ENCODE measurements at regions not wholly inside any gene's neighbourhood (a gene's known extent, or its start where the extent isn't known, plus 50 kb on each side); places are given as distances from the start of the nearest gene placed in this dataset.

- H4K91ac ChIP-seq (ENCODE audit: low read depth, low read length, poor library complexity): no peak overlapping the region
- no peak overlapping the region for H2AFZ ChIP-seq (ENCODE audit: low read length)
- no peak overlapping the region for H3K9ac ChIP-seq (ENCODE audit: low read depth, low read length, poor library complexity)
- H2AK5ac ChIP-seq (ENCODE audit: low read depth, low read length): no peak overlapping the region
- no peaks in the 10 kb centered on the region for H3K4me1 ChIP-seq (ENCODE audit: control insufficient read depth in 2 of 2, insufficient read depth in 1 of 2, low read depth in 1 of 2, low read length in 2 of 2)
- DNase-seq (ENCODE audit: low spot score): no peak
- H3K23ac ChIP-seq (ENCODE audit: low read depth, low read length, poor library complexity): no peak overlapping the region
- H3K4me3 ChIP-seq (ENCODE audit: low read length in 2 of 2): no peak overlapping the region
- H4K8ac ChIP-seq (ENCODE audit: low read depth, low read length): no peak overlapping the region
- no peak overlapping the region for H3K27ac ChIP-seq (replicated peaks; ENCODE audit: low read length)
- no peaks in the 10 kb centered on the region for H3K36me3 ChIP-seq (replicated peaks in 1 of 2; ENCODE audit: control insufficient read depth in 2 of 2, insufficient read depth in 2 of 2, low read length in 2 of 2)
- H3K27me3 ChIP-seq (ENCODE audit: control insufficient read depth in 3 of 3, insufficient read depth in 3 of 3, low read depth in 1 of 3, low read length in 3 of 3): no peaks in the 10 kb centered on the region
- H3K18ac ChIP-seq (ENCODE audit: low read length): no peak overlapping the region
- no peak overlapping the region for H2BK5ac ChIP-seq (ENCODE audit: low read length)
- no peaks in the 10 kb centered on the region for H3K9me3 ChIP-seq (replicated peaks in 1 of 2; ENCODE audit: control insufficient read depth in 2 of 2, insufficient read depth in 1 of 2, low read depth in 1 of 2, low read length in 2 of 2)
- no peaks in the 10 kb centered on the region for H3K79me1 ChIP-seq (ENCODE audit: low read depth, low read length)
- no peak overlapping the region for H2BK15ac ChIP-seq (ENCODE audit: low read length)
- H3K4me2 ChIP-seq (ENCODE audit: insufficient read depth, low read length, poor library complexity, severe bottlenecking): no peak overlapping the region
- no peak overlapping the region for H2BK12ac ChIP-seq (ENCODE audit: low read length)
- no peak overlapping the region for H3K4ac ChIP-seq (ENCODE audit: low read length)
- no peak overlapping the region for H3K14ac ChIP-seq (ENCODE audit: low read length)
- H2BK120ac ChIP-seq (ENCODE audit: low read depth, low read length): no peak overlapping the region
Observed at GRCh38 chr4:134028421-134028820, 173.2 kb downstream of the PABPC4L start.

DNA sequence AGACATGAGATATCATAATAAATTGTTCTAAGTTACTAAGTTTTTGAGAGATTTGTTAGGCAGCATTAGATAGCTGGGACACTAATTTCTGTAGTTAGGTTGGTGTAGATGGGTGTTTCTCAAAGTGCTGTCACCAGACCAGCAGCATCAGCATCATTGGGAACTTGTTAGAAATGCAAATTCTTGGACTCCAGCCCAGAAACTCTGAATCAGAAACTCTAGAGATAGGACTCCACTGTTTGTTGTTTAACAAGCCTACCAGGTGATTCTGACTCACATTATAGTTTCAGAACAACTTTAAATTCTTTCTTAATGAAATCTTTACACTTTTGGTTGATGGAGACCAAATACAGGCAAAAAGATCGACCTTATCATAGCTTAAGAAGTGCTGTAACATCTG, 173.7 kb downstream of the PABPC4L start:
- H3K79me1 ChIP-seq (ENCODE audit: low read depth, low read length): no peaks in the 10 kb centered on the region
- no peak overlapping the region for H2AK5ac ChIP-seq (ENCODE audit: low read depth, low read length)
- H4K8ac ChIP-seq (ENCODE audit: low read depth, low read length): no peak overlapping the region
- H2BK5ac ChIP-seq (ENCODE audit: low read length): no peak overlapping the region
- H3K27me3 ChIP-seq (ENCODE audit: control insufficient read depth in 3 of 3, insufficient read depth in 3 of 3, low read depth in 1 of 3, low read length in 3 of 3): no peaks in the 10 kb centered on the region
- H2BK120ac ChIP-seq (ENCODE audit: low read depth, low read length): no peak overlapping the region
- no peaks in the 10 kb centered on the region for H3K36me3 ChIP-seq (replicated peaks in 1 of 2; ENCODE audit: control insufficient read depth in 2 of 2, insufficient read depth in 2 of 2, low read length in 2 of 2)
- no peak overlapping the region for H2BK15ac ChIP-seq (ENCODE audit: low read length)
- no peak overlapping the region for H3K4me2 ChIP-seq (ENCODE audit: insufficient read depth, low read length, poor library complexity, severe bottlenecking)
- no peaks in the 10 kb centered on the region for H3K4me1 ChIP-seq (ENCODE audit: control insufficient read depth in 2 of 2, insufficient read depth in 1 of 2, low read depth in 1 of 2, low read length in 2 of 2)
- no CpG with 5 or more reads among the region's 1 CpG for WGBS, 2 donors (ENCODE audit: extremely low coverage in 2 of 2, insufficient read length in 2 of 2, insufficient replicate concordance in 1 of 2)
- H3K27ac ChIP-seq (replicated peaks; ENCODE audit: low read length): no peak overlapping the region
- H3K9ac ChIP-seq (ENCODE audit: low read depth, low read length, poor library complexity): no peak overlapping the region
- no peak overlapping the region for H3K14ac ChIP-seq (ENCODE audit: low read length)
- no peak for DNase-seq (ENCODE audit: low spot score)
- no peak overlapping the region for H3K18ac ChIP-seq (ENCODE audit: low read length)
- H2AFZ ChIP-seq (ENCODE audit: low read length): no peak overlapping the region
- no peak overlapping the region for H3K4ac ChIP-seq (ENCODE audit: low read length)
- H3K23ac ChIP-seq (ENCODE audit: low read depth, low read length, poor library complexity): no peak overlapping the region
- no peaks in the 10 kb centered on the region for H3K9me3 ChIP-seq (replicated peaks in 1 of 2; ENCODE audit: control insufficient read depth in 2 of 2, insufficient read depth in 1 of 2, low read depth in 1 of 2, low read length in 2 of 2)
- no peak overlapping the region for H3K4me3 ChIP-seq (ENCODE audit: low read length in 2 of 2)
- no peak overlapping the region for H4K91ac ChIP-seq (ENCODE audit: low read depth, low read length, poor library complexity)
- no peak overlapping the region for H2BK12ac ChIP-seq (ENCODE audit: low read length)

- H3K9ac ChIP-seq (ENCODE audit: low read depth, low read length, poor library complexity): no peak overlapping the region
- DNase-seq (ENCODE audit: low spot score): no peak
- no peak overlapping the region for H2BK5ac ChIP-seq (ENCODE audit: low read length)
- H3K23ac ChIP-seq (ENCODE audit: low read depth, low read length, poor library complexity): no peak overlapping the region
- no peaks in the 10 kb centered on the region for H3K4me1 ChIP-seq (ENCODE audit: control insufficient read depth in 2 of 2, insufficient read depth in 1 of 2, low read depth in 1 of 2, low read length in 2 of 2)
- no peak overlapping the region for H3K27ac ChIP-seq (replicated peaks; ENCODE audit: low read length)
- H3K4me2 ChIP-seq (ENCODE audit: insufficient read depth, low read length, poor library complexity, severe bottlenecking): no peak overlapping the region
- H3K18ac ChIP-seq (ENCODE audit: low read length): no peak overlapping the region
- no peak overlapping the region for H2BK120ac ChIP-seq (ENCODE audit: low read depth, low read length)
- H2AK5ac ChIP-seq (ENCODE audit: low read depth, low read length): no peak overlapping the region
- H3K4me3 ChIP-seq (ENCODE audit: low read length in 2 of 2): no peak overlapping the region
- no peaks in the 10 kb centered on the region for H3K9me3 ChIP-seq (replicated peaks in 1 of 2; ENCODE audit: control insufficient read depth in 2 of 2, insufficient read depth in 1 of 2, low read depth in 1 of 2, low read length in 2 of 2)
- H4K8ac ChIP-seq (ENCODE audit: low read depth, low read length): no peak overlapping the region
- H3K36me3 ChIP-seq (replicated peaks in 1 of 2; ENCODE audit: control insufficient read depth in 2 of 2, insufficient read depth in 2 of 2, low read length in 2 of 2): no peaks in the 10 kb centered on the region
- H2AFZ ChIP-seq (ENCODE audit: low read length): no peak overlapping the region
- H3K14ac ChIP-seq (ENCODE audit: low read length): no peak overlapping the region
- no peaks in the 10 kb centered on the region for H3K27me3 ChIP-seq (ENCODE audit: control insufficient read depth in 3 of 3, insufficient read depth in 3 of 3, low read depth in 1 of 3, low read length in 3 of 3)
- no peak overlapping the region for H4K91ac ChIP-seq (ENCODE audit: low read depth, low read length, poor library complexity)
- WGBS, 2 donors (ENCODE audit: extremely low coverage in 2 of 2, insufficient read length in 2 of 2, insufficient replicate concordance in 1 of 2): no CpG with 5 or more reads among the region's 2 CpGs
- H2BK12ac ChIP-seq (ENCODE audit: low read length): no peak overlapping the region
- H3K79me1 ChIP-seq (ENCODE audit: low read depth, low read length): no peaks in the 10 kb centered on the region
- H3K4ac ChIP-seq (ENCODE audit: low read length): no peak overlapping the region
- no peak overlapping the region for H2BK15ac ChIP-seq (ENCODE audit: low read length)
Observed at GRCh38 chr4:134024251-134024650, 177.3 kb downstream of the PABPC4L start.

GRCh38 chr4:134019657-134020056, 181.9 kb downstream of the PABPC4L start:
- H3K4me1 ChIP-seq (ENCODE audit: control insufficient read depth in 2 of 2, insufficient read depth in 1 of 2, low read depth in 1 of 2, low read length in 2 of 2): no peaks in the 10 kb centered on the region
- H2AK5ac ChIP-seq (ENCODE audit: low read depth, low read length): no peak overlapping the region
- no peak overlapping the region for H2AFZ ChIP-seq (ENCODE audit: low read length)
- H3K4me3 ChIP-seq (ENCODE audit: low read length in 2 of 2): no peak overlapping the region
- H4K91ac ChIP-seq (ENCODE audit: low read depth, low read length, poor library complexity): no peak overlapping the region
- no peak overlapping the region for H3K14ac ChIP-seq (ENCODE audit: low read length)
- no peak overlapping the region for H3K9ac ChIP-seq (ENCODE audit: low read depth, low read length, poor library complexity)
- H3K27ac ChIP-seq (replicated peaks; ENCODE audit: low read length): no peak overlapping the region
- H2BK12ac ChIP-seq (ENCODE audit: low read length): no peak overlapping the region
- H3K27me3 ChIP-seq (ENCODE audit: control insufficient read depth in 3 of 3, insufficient read depth in 3 of 3, low read depth in 1 of 3, low read length in 3 of 3): no peaks in the 10 kb centered on the region
- no peak overlapping the region for H3K4me2 ChIP-seq (ENCODE audit: insufficient read depth, low read length, poor library complexity, severe bottlenecking)
- H2BK5ac ChIP-seq (ENCODE audit: low read length): no peak overlapping the region
- DNase-seq (ENCODE audit: low spot score): no peak
- H4K8ac ChIP-seq (ENCODE audit: low read depth, low read length): no peak overlapping the region
- H3K36me3 ChIP-seq (replicated peaks in 1 of 2; ENCODE audit: control insufficient read depth in 2 of 2, insufficient read depth in 2 of 2, low read length in 2 of 2): no peaks in the 10 kb centered on the region
- no peak overlapping the region for H3K18ac ChIP-seq (ENCODE audit: low read length)
- no peak overlapping the region for H3K4ac ChIP-seq (ENCODE audit: low read length)
- no peak overlapping the region for H3K23ac ChIP-seq (ENCODE audit: low read depth, low read length, poor library complexity)
- H3K9me3 ChIP-seq (replicated peaks in 1 of 2; ENCODE audit: control insufficient read depth in 2 of 2, insufficient read depth in 1 of 2, low read depth in 1 of 2, low read length in 2 of 2): no peaks in the 10 kb centered on the region
- WGBS, 2 donors (ENCODE audit: extremely low coverage in 2 of 2, insufficient read length in 2 of 2, insufficient replicate concordance in 1 of 2): no CpG with 5 or more reads among the region's 1 CpG
- H3K79me1 ChIP-seq (ENCODE audit: low read depth, low read length): no peaks in the 10 kb centered on the region
- no peak overlapping the region for H2BK120ac ChIP-seq (ENCODE audit: low read depth, low read length)
- no peak overlapping the region for H2BK15ac ChIP-seq (ENCODE audit: low read length)
